Endothelial cell of umbilical vein (primary cell): ENCODE measurements at regions not wholly inside any gene's neighbourhood (a gene's known extent, or its start where the extent isn't known, plus 50 kb on each side); places are given as distances from the start of the nearest gene placed in this dataset.

Experiments used
- CTCF ChIP-seq, 2 donors: IDR thresholded peaks; 1 replicate in 1 of 2; 2 replicates in 1 of 2; pipeline ENCODE4 v1.5.1; 2011; ENCODE audit warnings: low read length in 2 of 2, mild to moderate bottlenecking in 2 of 2, moderate library complexity in 2 of 2, control low read depth in 1 of 2, inconsistent platforms in 1 of 2, low read depth in 1 of 2; ENCODE audit not compliant: insufficient read depth in 1 of 2; ENCODE audit errors: extremely low read depth in 1 of 2
- EZH2 ChIP-seq: IDR thresholded peaks from 2 replicates; pipeline ENCODE4 v1.6.1; 2012; ENCODE audit warnings: borderline replicate concordance, low read depth, mild to moderate bottlenecking, moderate library complexity, low read length, inconsistent platforms; ENCODE audit not compliant: severe bottlenecking
- MAX ChIP-seq: IDR thresholded peaks from 2 replicates; pipeline ENCODE4 v1.6.1; 2011; ENCODE audit not compliant: insufficient read depth, insufficient read length
- POLR2A ChIP-seq: IDR thresholded peaks from 2 replicates; pipeline ENCODE4 v1.6.1; 2012; ENCODE audit warnings: low read depth, mild to moderate bottlenecking, control low read depth, low read length
- POLR2AphosphoS5 ChIP-seq: IDR thresholded peaks from 2 replicates; pipeline ENCODE4 v1.6.1; 2012; ENCODE audit warnings: low read depth, mild to moderate bottlenecking, control low read depth, low read length, moderate library complexity; ENCODE audit not compliant: insufficient read depth

- TF ChIP-seq CTCF (IDR thresholded peaks at IDR 0.05; ENCODE audit: extremely low read depth in 1 of 2, insufficient read depth in 1 of 2, low read depth in 1 of 2, low read length in 2 of 2): no peak
- TF ChIP-seq EZH2: no peak
- no peak for TF ChIP-seq POLR2AphosphoS5
- TF ChIP-seq MAX: no peak
- TF ChIP-seq POLR2A: no peak
Observed at GRCh38 chr12:105944628-105945027, 194.1 kb downstream of the NUAK1 start.
